ENCODE measurements at regions not wholly inside any gene's neighbourhood (a gene's known extent, or its start where the extent isn't known, plus 50 kb on each side); places are given as distances from the start of the nearest gene placed in this dataset.

- TF ChIP-seq CTCF (IDR thresholded peaks at IDR 0.05) = no peak
- no peak for TF ChIP-seq REST (IDR thresholded peaks at IDR 0.05; ENCODE audit: insufficient read depth in 1 of 2, low read depth in 2 of 2, low read length in 1 of 2)
- no peak for TF ChIP-seq POLR2AphosphoS5 (IDR thresholded peaks at IDR 0.05; ENCODE audit: low read depth, low read length)
These were observed 186.1 kb upstream of the RBMS1 start for GRCh38 chr2:160679686-160680085.

Measured in Panc1 (cell line).